K562 (cell line): ENCODE measurements at regions not wholly inside any gene's neighbourhood (a gene's known extent, or its start where the extent isn't known, plus 50 kb on each side); places are given as distances from the start of the nearest gene placed in this dataset.

Experiments used
- ATAC-seq: fragments of 200-7000 bp; cut with Tn5 transposase; 3 replicates; pipeline ENCODE4 v1.9.1; 2020; ENCODE audit warnings: moderate library complexity
- BruUV-seq: library from RNA; stranded (reverse); fragments of 400-500 nt; replicated peaks from 2 replicates; lab custom pipeline; 2021; lab: Mats Ljungman, UMichigan
- CTCF ChIA-PET: fragments of 300-600 bp; formaldehyde crosslinking; extraction: SDS; loops from one replicate; lab custom pipeline; 2021; ENCODE audit warnings: low intra/inter-chr PET ratio; lab: Yijun Ruan, JAX
- POLR2A ChIA-PET: fragments of 300-600, 350-650 bp; sonication (Branson Sonifier 250); formaldehyde crosslinking; extraction: SDS; loops from one replicate; lab custom pipeline; 2021; ENCODE audit warnings: antibody characterized with exemption, inconsistent platforms; lab: Yijun Ruan, JAX
- DNase-seq, 4 experiments: peaks; one replicate each; pipeline versions ENCODE4 v3.0.0 to v3.0.0-alpha.2; 2011 to 2018; ENCODE audit warnings: low spot score in 3 of 4, mixed read lengths in 3 of 4; ENCODE audit errors: extremely low read depth in 1 of 4
- FAIRE-seq: peaks from 2 replicates; lab custom pipeline; 2011; peaks lifted over from hg19 to GRCh38; lab: Jason Lieb, UNC
- H2AFZ ChIP-seq: 2 replicates; pipeline ENCODE4 v1.6.0; 2011; ENCODE audit warnings: low read depth, low read length, control low read depth, inconsistent platforms
- H3K27ac ChIP-seq: fragments of 200-600 bp; 3 replicates; pipeline ENCODE4 v1.8.0; 2011; ENCODE audit warnings: low read depth, mild to moderate bottlenecking, control low read depth, inconsistent platforms, low read length, moderate library complexity, mixed read lengths; ENCODE audit errors: extremely low read depth
- H3K27me3 ChIP-seq, 2 experiments: fragments of 300-600 bp in 1 of 2; 2 replicates in 1 of 2; 3 replicates in 1 of 2; pipeline versions ENCODE4 v1.6.0 to v1.8.0; 2011; ENCODE audit warnings: inconsistent platforms in 2 of 2, low read length in 2 of 2, mild to moderate bottlenecking in 1 of 2, mixed read lengths in 1 of 2, moderate library complexity in 1 of 2; ENCODE audit not compliant: control insufficient read depth in 2 of 2, insufficient read depth in 2 of 2
- H3K36me3 ChIP-seq: fragments of 300-600 bp; 3 replicates; pipeline ENCODE4 v1.8.0; 2011; ENCODE audit warnings: mild to moderate bottlenecking, low read length, inconsistent platforms; ENCODE audit not compliant: control insufficient read depth, insufficient read depth
- H3K4me1 ChIP-seq, 2 experiments: fragments of 200-600 bp in 1 of 2; replicated peaks in 1 of 2; 2 replicates in 1 of 2; 3 replicates in 1 of 2; pipeline versions ENCODE4 v1.5.1 to v1.8.0; 2011; ENCODE audit warnings: inconsistent platforms in 2 of 2, low read length in 2 of 2, mild to moderate bottlenecking in 1 of 2, mixed read lengths in 1 of 2, moderate library complexity in 1 of 2; ENCODE audit not compliant: control insufficient read depth in 2 of 2, insufficient read depth in 2 of 2
- H3K4me2 ChIP-seq: 2 replicates; pipeline ENCODE4 v1.6.1; 2011; ENCODE audit warnings: low read length, control low read depth, inconsistent platforms, mixed read lengths; ENCODE audit not compliant: insufficient read depth
- H3K4me3 ChIP-seq: fragments of 200-600 bp; sonication (generic), shearing (Covaris generic); 2 replicates; pipeline ENCODE4 v1.5.1; 2016; ENCODE audit warnings: control low read depth, inconsistent platforms
- H3K79me2 ChIP-seq: fragments of 200-600 bp; 3 replicates; pipeline ENCODE4 v1.8.0; 2011; ENCODE audit warnings: low read length, inconsistent platforms; ENCODE audit not compliant: control insufficient read depth, insufficient read depth
- H3K9ac ChIP-seq, 2 experiments: 2 replicates each; pipeline versions ENCODE4 v1.6.0 to v1.6.1; 2011; ENCODE audit warnings: low read depth in 2 of 2, low read length in 2 of 2, control low read depth in 1 of 2, inconsistent platforms in 1 of 2, mild to moderate bottlenecking in 1 of 2, mixed read lengths in 1 of 2; ENCODE audit not compliant: insufficient read depth in 1 of 2
- H3K9me1 ChIP-seq: one replicate; pipeline ENCODE4 v1.6.0; 2011; ENCODE audit warnings: inconsistent platforms, mild to moderate bottlenecking, low read length, moderate library complexity; ENCODE audit not compliant: control insufficient read depth, insufficient read depth
- H3K9me3 ChIP-seq: replicated peaks from 2 replicates; pipeline ENCODE4 v1.5.1; 2011; ENCODE audit warnings: low read depth, low read length, inconsistent platforms; ENCODE audit not compliant: control insufficient read depth, insufficient read depth
- H4K20me1 ChIP-seq: replicated peaks from 2 replicates; pipeline ENCODE4 v1.6.1; 2011; ENCODE audit warnings: low read length, inconsistent platforms, mixed read lengths; ENCODE audit not compliant: control insufficient read depth, insufficient read depth
- BACH1 ChIP-seq: fragments of 200-800 bp; sonication (Bioruptor generic); IDR thresholded peaks from 2 replicates; pipeline ENCODE4 v1.6.1; 2016; ENCODE audit warnings: missing genetic modification characterization, missing compliant biosample characterization
- BDP1 ChIP-seq: IDR thresholded peaks from 3 replicates; pipeline ENCODE4 v1.6.1; 2011; ENCODE audit not compliant: insufficient read length, insufficient read depth
- HMG20B ChIP-seq: fragments of 250-450 bp; sonication (Bioruptor Pico); IDR thresholded peaks from 2 replicates; pipeline ENCODE4 v1.5.0; 2021; ENCODE audit warnings: mild to moderate bottlenecking
- MAFK ChIP-seq: IDR thresholded peaks from 2 replicates; pipeline ENCODE4 v1.6.1; 2011; ENCODE audit warnings: low read length, improper control_type of control experiment
- RFX1 ChIP-seq: fragments of 450-650 bp; IDR thresholded peaks from 2 replicates; pipeline ENCODE4 v1.6.1; 2016; ENCODE audit warnings: mild to moderate bottlenecking, moderate library complexity
- ZNF431 ChIP-seq: sonication (generic); formaldehyde crosslinking; IDR thresholded peaks from 2 replicates; pipeline ENCODE4 v1.8.0; 2022; ENCODE audit warnings: mild to moderate bottlenecking, missing genetic modification reagents
- WGBS: fragments of 100-300 bp; shearing (Covaris generic); methylation state at CpG from one replicate; pipeline ENCODE4 v1.1.6; 2016; ENCODE audit warnings: low coverage, mixed read lengths; ENCODE audit not compliant: insufficient coverage; ENCODE audit errors: missing lambda C conversion rate; 5-methylcytosine and 5-hydroxymethylcytosine counted together
- in situ Hi-C: fragments of 300-500 bp; cut with MboI; formaldehyde crosslinking; loops from 4 replicates; pipeline ENCODE4 v1.15.0; 2018; ENCODE audit warnings: inconsistent platforms, mixed read lengths
- intact Hi-C: fragments of 100-400 bp; cut with micrococcal nuclease; formaldehyde crosslinking; loops from 2 replicates; pipeline ENCODE4 v1.14.2; 2022
- TF ChIP-seq, protein P1 (sequence below), 2 experiments: fragments of 450-650 bp in 1 of 2; sonication (generic) in 1 of 2; formaldehyde crosslinking; conservative IDR thresholded peaks; 2 replicates each; pipeline versions ENCODE4 v1.4.0 to v1.8.1; 2020 to 2022; ENCODE audit warnings: mild to moderate bottlenecking in 1 of 2, missing genetic modification reagents in 1 of 2
- TF ChIP-seq, protein P2 (sequence below): sonication (generic); formaldehyde crosslinking; IDR thresholded peaks from 2 replicates; pipeline ENCODE4 v1.8.0; 2022; ENCODE audit warnings: missing genetic modification reagents, mild to moderate bottlenecking, borderline replicate concordance
- TF ChIP-seq, protein P3 (sequence below): fragments of 250-450 bp; sonication (Bioruptor Pico); IDR thresholded peaks from 2 replicates; pipeline ENCODE4 v1.5.0; 2020; ENCODE audit warnings: mild to moderate bottlenecking

DNA sequence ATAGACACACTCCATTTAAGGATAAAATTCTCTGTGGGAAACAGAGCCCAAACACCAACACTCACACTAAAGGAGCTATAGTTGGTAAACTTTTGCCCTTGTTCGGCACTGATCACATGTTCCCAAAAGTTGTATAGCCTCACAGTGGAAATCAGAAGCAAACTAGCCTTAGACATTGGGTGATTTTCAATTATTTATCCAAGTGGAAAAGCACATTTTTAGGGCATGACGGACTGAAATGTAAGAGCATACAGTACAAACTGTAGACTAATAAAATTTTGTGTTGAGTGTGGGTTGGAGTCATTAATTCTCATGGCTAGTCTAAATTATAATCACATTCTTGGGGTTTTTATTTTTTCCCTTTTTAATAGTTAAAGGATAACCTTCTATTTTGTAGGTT, 202.4 kb downstream of the MOXD1 start:
- Histone ChIP-seq H3K4me2 (no peak overlapping the region), H3K79me2 (no peaks in the 10 kb centered on the region), H3K36me3 (no peaks in the 10 kb centered on the region), H3K27me3 (no peaks in the 10 kb centered on the region), H3K9ac (no peak overlapping the region), H2AFZ (no peak overlapping the region), H4K20me1 (no peaks in the 10 kb centered on the region), H3K27ac (no peak overlapping the region), H3K4me1 (no peaks in the 10 kb centered on the region), H3K9me1 (no peaks in the 10 kb centered on the region), H3K4me3 (no peak overlapping the region), H3K9me3 (no peaks in the 10 kb centered on the region)
- no TSS peak for BruUV-seq
- CTCF ChIA-PET, result no interaction called here
- TF ChIP-seq, protein P1, sequence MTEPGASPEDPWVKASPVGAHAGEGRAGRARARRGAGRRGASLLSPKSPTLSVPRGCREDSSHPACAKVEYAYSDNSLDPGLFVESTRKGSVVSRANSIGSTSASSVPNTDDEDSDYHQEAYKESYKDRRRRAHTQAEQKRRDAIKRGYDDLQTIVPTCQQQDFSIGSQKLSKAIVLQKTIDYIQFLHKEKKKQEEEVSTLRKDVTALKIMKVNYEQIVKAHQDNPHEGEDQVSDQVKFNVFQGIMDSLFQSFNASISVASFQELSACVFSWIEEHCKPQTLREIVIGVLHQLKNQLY (CRISPR knock-in tag; conservative IDR thresholded peaks at IDR 0.05), result no peak
- TF ChIP-seq HMG20B (CRISPR knock-in tag) (no peak), BDP1 (no peak), ZNF431 (no peak), RFX1 (no peak), MAFK (no peak), BACH1 (tag) (no peak)
- TF ChIP-seq, protein P2, sequence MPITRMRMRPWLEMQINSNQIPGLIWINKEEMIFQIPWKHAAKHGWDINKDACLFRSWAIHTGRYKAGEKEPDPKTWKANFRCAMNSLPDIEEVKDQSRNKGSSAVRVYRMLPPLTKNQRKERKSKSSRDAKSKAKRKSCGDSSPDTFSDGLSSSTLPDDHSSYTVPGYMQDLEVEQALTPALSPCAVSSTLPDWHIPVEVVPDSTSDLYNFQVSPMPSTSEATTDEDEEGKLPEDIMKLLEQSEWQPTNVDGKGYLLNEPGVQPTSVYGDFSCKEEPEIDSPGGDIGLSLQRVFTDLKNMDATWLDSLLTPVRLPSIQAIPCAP, result no peak
- TF ChIP-seq, protein P3, sequence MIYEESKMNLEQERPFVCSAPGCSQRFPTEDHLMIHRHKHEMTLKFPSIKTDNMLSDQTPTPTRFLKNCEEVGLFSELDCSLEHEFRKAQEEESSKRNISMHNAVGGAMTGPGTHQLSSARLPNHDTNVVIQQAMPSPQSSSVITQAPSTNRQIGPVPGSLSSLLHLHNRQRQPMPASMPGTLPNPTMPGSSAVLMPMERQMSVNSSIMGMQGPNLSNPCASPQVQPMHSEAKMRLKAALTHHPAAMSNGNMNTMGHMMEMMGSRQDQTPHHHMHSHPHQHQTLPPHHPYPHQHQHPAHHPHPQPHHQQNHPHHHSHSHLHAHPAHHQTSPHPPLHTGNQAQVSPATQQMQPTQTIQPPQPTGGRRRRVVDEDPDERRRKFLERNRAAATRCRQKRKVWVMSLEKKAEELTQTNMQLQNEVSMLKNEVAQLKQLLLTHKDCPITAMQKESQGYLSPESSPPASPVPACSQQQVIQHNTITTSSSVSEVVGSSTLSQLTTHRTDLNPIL (CRISPR knock-in tag), result no peak
- in situ Hi-C loops (no loop called here), intact Hi-C loops (no loop called here)
- no peak for ATAC-seq
- POLR2A ChIA-PET, result no interaction called here
- DNase-seq, result no peak
- no peak for FAIRE-seq
- WGBS, result 3% methylated on average over 2 of the region's 2 CpGs
